B cell (primary cell): ENCODE measurements at regions not wholly inside any gene's neighbourhood (a gene's known extent, or its start where the extent isn't known, plus 50 kb on each side); places are given as distances from the start of the nearest gene placed in this dataset.

Source experiments
- CTCF ChIP-seq: fragments of 200-600 bp; IDR thresholded peaks from one replicate; pipeline ENCODE4 v1.8.0; 2022; ENCODE audit warnings: antibody characterized with exemption, mild to moderate bottlenecking
- EZH2 ChIP-seq: IDR thresholded peaks from 2 replicates; pipeline ENCODE4 v1.6.1; 2012; ENCODE audit warnings: borderline replicate concordance, low read depth, mild to moderate bottlenecking, moderate library complexity, low read length; ENCODE audit not compliant: insufficient read depth, poor library complexity, severe bottlenecking

- no peak for TF ChIP-seq CTCF
- TF ChIP-seq EZH2 = no peak
Observed at GRCh38 chr11:39021539-39021938, 2423.5 kb upstream of the RAG2 start.
